LoVo (cell line): ENCODE measurements at regions not wholly inside any gene's neighbourhood (a gene's known extent, or its start where the extent isn't known, plus 50 kb on each side); places are given as distances from the start of the nearest gene placed in this dataset.

Source experiments
- DNase-seq: peaks from one replicate; pipeline ENCODE4 v3.0.0-alpha.2; 2016; ENCODE audit warnings: low spot score

DNA sequence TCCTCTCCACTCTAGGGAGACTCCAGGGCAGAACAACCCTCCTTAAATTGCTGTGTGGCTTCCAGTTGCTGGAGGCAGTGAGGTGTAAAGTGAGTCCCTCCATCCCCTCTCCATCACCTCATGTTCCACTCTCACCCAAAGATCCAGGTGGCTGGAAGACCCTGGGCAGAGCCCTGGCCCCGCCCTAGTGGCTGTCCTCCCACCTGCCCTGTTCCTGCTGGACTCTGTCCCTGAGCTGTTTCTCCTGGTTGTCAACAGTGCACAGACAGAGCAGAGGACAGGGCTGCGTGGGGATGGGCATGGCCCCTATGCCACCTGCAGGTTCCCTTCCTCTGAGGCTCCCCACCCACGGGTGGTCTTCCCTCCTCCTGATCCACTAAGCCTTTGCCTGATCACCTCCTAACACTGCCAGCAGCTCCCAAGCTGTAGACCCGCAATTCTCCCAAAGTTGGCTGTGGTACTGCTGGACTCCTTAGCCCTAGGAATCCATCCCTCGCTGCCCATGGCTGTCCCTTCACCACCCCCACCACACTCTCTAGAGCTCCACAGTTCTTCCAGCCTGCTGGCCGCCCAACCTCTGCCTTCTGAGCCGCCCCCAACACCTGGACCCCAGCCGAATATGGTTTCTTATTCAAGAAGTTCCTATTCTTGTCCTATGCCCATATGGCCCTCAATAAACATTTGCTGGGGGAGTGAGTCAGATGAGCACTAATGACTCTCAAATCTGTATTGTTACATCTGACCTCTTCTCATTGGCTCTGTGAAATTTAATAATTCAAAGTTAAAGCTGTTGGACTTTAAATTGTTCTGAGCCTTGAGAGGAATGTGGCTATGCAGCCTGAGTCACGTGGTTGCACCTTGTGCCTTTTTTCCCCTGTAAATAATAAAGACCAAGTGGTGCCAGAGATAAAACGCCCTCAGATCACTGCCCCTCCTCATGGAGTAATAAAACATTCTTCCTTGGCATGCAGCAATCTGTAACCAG lies 260.0 kb upstream of the HS6ST1 start:
- DNase-seq: no peak

DNA sequence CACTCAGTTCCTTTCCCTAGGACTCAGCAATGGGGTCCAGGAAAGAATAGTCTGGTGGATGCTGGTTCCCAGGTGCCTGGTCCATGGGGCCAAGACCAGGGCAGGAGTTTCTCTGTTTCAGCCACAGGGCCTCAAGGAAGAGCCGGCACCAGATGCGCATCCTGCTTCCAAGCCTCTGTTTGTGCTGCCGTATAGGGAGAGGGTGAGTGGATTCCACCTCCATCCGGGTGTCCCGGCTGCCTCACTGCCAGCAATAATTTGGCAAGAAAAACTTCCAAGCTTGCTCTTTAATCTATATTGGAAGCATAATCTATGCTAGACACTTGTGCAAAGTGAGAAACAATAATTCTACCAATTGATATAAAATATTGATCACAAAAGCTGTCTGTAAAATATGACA lies 261.2 kb upstream of the HS6ST1 start:
- no peak for DNase-seq

DNA sequence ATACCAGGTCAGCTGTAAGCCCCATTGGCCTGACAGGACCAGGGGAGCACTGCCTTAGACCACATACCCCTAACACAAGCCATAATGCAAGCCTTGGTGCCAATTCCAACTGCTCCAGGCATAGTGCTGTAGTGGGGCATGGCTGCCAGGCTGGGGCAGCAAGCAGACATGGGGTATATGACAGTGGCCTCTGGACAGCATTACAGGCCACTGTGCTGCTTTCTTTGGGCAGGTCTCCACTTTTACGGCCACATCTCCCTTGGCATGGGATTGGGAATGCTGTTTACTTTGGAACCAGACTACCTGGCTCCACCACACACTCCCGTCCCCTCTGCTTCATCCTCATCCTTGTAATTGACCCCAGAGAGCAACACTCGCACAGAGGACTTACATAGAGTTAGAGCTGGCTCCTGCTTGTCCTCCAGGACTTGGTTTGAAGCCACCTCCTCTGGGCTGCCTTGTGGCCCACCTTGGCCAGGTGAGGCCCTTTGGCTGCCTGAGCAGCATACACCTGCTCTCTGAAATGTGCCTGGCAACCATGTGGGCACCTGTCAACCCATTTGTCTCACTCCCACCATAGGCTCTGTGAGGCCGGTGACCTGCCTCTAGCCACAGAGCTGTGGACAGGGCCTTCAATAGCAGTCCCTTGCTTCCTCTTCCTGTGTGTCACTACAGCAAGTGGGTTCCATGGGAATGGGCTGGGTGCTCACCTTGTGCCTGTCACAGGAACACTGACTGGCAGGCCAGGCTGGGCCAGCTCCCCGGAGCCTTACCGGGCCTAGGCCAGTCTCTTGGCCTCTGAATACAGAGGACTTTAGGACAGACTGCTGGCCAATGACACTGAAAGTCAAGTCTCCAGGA lies 262.6 kb upstream of the HS6ST1 start:
- no peak for DNase-seq

DNA sequence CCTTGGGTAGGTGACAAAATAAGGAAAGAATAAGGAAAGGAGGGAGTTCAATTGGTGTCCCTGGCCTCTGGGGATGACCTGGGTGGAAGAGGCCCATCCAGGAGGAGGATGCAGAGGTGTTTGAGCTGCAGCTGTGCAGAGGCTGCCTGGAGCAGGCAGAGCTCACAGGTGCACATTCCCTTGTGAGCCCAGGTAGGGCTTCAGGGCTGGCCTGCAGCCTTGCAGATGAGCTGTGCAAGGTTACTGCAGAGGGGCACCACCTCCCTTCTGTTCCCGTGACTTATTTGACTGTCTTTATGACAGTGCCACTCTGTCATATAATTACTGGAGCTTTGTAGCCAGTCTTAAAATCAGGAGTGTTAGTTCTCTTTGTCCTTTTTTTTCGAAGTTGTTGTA lies 263.2 kb upstream of the HS6ST1 start:
- DNase-seq: no peak

DNA sequence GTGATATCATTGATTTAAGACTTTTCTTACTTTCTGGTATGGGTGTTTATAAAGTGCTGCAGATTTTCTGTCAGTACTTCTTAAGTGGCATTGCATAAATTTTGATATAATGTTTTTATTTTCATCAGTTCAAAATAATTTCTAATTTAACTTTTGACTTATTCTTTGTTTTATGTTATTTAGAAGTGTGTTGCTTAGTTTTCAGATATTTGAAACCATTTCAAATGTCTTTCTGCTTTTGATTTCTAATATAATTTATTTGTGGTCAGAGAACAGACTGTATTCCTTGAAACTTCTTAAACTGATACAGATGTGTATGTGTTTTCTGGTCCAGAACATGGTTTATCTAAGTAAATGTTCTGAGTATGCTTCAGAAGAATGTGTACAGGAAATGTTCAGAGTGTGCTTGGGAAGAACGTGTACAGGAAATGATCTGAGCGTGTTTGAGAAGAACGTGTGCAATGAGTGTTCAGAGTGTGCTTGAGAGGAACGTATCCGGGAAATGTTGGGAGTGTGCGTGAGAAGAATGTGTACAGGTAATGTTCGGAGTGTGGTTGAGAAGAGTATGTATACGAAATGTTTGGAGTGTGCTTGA lies 265.7 kb upstream of the HS6ST1 start:
- DNase-seq: no peak

DNA sequence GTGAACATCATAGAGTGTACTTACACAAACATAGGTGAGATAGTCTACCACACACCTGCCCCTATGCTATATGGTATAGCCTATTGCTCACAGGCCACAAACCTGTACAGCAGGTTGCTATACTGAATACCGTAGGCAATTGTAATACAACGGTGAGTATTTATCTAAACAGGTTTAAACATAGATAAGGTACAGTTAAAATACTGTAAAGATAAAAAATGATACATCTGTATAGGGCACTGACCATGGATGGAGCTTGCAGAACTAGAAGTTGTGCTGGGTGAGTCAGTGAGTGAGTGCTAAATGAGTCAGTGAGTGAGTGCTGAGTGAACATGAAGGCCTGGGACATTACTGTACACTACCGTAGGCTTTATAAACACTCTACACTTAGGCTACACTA lies 267.0 kb upstream of the HS6ST1 start:
- DNase-seq: no peak

DNA sequence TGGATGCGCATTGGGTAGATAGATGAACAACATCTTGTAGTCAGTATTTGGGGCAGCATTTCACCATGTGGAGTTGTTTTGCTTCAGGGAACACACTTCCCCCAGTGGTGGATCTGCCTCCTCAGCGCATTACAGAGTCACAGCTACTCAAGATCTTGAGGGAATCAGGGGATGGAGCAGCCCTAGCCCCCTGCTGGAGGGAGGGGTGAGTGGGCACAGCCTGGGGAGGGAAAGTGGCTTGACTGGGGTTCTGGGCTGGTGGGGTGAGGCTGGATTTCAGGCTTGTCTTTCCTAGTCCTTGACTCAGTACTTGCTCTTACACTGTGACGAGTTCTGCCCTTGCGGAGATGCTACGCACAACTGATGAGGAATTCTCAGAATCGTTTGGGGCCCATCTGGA lies 271.0 kb upstream of the HS6ST1 start:
- DNase-seq: no peak

DNA sequence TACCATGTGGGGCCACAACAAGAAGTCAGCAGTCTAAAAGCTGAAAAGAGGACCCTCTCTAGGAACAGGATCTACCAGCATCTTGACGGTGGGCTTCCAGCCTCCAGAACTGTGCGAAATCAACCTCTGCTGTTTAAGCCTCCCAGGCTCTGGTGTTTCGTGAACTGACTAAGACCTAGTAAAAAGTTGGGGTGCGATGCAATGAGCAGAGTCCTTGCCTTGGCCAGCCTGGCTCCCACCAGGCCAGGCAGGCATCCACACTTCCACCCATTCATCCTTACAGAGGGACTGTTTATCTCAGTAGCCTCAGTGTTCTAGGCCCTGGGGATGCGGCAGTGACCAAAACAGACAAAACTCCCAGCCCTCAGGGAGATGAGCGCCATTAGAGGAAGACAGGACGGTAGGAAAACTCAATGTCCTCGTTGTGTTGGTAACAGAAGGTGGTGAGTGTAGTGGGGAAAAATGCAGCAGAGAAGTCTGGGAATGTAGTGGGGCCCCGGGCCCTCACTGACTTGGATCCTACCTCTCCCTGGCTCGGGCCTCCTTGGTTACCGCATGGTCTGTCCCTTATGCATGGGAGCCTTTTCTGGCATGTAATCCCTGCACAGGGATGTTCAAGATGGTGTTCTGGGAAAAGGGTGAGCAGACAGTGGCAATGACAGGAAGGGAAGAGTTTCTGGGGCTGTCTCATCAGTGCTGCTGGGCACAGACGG lies 271.8 kb upstream of the HS6ST1 start:
- no peak for DNase-seq

DNA sequence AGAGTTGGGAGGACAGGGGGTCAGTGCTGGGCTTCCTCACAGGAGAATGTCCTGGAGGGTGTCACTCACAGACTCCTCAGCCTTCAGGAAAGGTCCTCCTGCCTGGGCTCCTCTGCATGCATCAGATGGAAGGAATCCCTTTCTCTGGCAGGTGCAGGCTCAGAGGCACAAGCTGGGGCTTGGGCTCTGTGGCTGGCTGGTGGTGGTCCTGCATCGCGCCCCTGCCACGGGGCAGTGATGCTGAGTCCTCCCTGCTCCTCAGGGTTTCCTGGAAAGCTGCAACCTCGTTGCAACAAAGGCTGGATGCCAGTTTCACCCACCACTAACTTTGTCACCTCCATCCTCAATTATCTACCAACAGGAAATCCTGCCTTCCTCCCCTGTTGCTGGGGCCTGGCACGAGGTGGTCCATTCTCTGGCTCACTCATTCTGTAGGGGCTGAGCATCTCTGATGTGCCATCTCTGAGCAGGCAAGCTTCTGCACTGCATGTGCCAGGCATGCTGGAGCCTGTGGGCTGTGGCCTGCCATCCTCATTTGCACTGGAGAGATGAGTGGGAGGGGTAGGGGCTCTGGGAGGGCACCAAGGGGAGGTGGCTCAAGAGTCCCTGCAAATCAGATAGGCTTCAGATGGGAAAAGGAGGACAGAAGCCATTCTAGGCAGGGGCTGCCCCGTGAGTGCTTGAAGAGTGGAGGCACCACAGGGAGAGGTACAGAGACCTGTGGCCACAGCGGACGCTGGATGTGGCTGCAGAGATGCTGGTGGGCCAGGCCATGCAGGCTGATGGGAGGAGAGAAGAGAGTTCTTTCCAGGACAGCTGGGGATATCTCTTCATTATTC lies 272.6 kb upstream of the HS6ST1 start:
- no peak for DNase-seq

DNA sequence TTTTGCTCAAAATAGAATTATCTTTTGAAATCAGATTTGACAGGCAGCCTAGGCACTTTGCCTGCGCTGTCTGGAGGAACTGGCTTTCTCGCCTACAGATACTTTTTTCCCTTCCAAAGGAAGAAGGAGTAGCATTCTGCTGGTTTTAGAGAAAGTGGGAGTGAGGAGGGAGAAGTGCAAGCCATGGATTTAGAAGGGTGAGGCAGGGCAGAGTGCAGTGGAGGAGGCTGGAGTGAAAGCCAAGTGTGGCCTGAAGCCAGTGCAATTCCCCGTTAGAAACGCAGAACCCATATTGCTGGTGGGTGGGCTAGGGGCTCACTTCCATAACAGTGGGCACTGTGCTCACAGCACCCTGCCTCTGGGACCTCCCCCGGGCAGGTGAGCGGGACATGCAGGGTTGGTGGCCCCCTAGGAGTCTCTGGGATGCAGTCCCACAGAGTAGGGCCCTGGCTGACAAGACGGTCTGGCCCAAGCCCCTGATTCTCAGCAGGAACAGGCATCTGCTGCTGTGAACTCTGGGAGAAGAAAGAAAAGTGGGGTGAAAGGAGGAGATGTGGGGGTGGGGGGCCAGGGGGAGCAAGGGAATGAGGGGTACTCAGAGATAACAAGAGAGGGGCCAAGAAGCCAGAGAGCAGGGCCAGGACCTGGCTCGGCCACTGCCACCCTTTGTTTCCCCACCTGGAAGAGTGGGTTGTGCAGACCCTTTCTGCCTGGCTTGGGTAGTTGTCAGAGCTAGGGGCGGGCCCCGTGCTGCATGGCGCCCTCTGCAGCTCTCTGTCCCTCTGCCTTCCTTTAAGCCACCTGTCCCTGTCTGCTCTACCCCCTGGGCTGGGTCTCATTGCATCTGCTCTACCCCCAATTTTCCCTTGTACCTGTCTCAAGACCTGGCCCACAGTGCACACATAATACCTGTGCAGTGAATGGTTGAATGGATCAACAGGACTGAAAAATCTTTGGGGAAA lies 273.5 kb upstream of the HS6ST1 start:
- DNase-seq: no peak

DNA sequence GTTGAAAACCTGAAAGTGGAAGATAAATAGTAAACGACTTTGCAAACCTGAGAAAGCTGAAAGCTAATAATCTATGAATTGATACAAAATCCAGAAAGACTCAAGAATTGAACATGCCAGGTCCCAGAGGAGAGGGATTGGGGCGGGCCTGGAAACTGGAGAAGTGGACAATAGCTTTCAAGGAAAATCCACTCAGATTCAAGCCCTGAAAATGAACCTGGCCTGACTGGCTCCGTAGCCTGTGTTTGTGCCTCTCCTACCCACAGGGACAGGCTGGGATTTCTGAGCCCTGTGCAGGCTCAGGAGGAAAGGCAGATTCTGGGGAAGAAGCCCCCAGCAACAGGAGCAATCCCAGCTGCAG lies 274.8 kb upstream of the HS6ST1 start:
- no peak for DNase-seq

DNA sequence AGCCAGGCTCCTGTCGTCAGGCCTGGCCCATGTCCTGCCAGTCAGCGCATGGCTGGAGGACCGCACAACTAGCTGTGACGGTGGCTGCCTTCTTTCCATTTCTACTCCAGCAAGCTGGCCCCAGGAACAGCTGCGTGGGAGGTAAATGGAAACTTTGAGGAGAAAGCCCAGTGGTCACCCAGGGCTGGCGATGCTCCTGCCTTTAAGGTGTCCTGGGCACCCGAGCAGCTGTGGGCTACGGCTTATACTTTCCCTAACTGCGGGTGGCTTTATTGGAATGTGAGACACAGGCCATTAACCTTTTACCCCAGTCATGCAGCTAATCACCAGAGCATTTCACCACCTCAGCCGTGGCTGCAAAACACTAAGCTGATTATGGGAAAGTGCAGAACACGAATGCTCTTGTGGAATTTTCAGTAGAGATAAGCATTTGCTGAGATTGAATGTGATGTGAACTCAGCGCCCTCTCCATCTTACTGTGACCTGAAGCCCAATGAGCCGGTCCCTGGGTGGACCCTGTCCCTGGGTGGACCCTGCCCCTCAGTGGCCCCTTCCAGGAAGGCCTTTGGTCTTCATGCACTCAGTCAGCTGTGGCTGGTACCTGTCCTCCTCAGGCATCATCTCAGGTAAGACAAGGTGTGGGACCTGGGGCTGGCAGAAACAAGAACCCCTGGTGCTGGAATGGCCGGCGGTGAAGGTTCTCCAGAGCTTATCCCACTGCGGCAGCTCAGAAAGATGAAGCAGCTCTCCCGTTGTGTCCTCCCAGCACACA lies 275.4 kb upstream of the HS6ST1 start:
- no peak for DNase-seq

DNA sequence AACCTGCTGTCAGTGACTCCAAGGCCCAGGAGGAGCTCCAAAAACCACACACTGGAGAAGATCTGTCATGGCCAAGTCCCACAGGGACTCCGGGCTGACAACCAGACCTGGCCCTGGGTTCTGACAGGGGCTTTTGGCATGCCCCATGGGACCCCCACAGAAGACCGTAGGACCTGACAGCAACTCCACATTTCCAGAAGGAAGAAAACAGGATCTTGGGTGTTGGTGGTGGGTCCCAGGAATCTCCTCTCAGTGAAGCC lies 275.9 kb upstream of the HS6ST1 start:
- no peak for DNase-seq

DNA sequence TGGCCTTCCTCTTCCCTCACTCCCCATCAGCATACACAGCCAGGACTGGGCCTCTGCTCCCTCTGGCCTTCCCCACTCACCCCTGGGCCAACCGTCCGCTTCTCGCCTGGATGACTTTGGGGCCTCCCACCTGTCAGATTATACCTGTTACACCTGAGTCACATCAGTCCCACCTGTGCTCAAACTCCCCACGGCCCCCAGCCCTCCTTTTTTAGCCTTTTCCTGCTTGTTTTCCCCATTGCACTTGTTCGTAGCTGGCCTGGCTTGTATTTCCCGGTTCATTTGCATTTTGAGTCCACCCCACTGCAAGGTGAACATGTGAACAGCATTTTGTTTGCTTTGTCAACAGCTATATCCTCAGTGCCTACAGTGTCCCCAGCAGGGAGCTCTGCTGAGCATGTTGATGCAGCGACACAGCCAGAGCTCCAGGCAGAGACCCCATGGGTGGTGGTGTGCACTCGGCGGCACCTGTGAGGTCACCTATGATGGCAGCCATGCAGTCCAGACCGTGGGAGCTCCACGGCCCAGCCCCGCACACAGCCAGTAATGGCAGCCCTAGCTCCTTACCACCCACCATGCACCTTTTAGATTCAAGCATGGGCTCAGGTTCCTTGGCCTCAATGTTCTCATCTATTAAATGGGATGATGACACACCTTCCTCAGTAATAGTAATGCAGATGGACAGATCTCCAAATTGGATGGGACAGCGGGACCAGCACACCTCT lies 276.4 kb upstream of the HS6ST1 start:
- no peak for DNase-seq

DNA sequence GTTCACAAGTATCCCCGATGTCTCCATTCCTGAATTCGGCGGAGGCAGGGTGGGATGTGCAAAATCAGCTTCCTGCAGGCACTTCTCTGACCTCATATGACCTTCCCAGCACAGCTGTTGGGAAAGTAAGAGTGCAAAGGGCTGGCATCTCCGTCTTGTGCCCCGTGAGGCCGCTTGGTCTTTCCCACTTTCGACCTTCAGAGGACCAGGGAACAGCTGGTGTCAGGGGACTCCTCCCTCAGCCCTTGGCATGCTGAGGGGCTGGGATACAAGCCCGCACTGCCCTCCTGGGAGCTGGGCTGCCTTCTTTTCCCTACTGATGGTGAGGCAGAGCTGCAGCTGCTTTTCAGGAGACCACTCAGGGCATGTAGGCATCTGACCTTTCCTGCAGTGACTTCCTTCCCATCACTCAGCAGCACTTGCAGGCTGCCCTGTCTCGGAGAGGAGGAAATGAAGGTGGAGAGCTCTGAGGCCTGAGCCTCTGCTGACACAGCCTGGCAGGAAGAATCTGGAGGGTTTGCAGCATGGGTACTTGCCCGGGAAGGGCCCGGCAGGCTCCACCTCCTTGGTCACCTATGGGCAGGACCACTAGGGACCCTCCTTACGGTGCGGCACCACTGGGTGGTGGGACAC lies 277.2 kb upstream of the HS6ST1 start:
- no peak for DNase-seq

DNA sequence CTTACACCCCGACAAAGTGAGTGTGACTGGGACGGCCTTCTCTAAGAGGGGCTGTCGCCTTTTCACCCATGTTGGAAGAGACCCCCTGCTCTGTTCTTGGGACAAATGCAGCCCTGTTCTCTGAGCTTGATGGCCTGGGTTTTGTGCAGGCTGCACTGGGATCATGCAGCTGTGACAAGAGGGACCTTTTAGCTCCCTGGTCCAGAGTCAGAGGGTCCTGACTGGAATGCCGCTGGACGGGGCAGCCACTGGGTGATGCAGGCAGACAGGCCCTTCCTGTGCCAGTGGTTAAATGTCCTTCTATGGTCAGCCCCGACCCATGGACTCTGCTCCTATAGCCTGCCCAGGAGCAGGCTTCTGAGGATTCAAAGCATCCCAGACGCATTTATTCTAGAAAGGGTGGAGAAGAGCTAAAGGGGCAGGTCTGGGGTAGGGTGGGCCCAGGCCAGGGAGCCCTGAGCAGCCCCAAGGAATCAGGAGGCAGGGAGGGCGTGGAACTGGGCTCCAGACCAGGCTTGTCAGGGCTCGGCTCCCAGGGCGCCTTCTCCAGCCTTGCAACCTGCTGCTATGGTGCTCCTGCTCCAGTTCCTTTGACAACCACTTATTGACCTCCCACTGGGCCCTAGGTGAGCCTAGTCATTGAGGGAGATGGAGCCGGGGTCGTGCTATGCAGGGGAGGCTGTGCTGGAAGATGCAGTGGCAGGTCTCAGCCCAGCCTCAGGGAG lies 277.9 kb upstream of the HS6ST1 start:
- no peak for DNase-seq

DNA sequence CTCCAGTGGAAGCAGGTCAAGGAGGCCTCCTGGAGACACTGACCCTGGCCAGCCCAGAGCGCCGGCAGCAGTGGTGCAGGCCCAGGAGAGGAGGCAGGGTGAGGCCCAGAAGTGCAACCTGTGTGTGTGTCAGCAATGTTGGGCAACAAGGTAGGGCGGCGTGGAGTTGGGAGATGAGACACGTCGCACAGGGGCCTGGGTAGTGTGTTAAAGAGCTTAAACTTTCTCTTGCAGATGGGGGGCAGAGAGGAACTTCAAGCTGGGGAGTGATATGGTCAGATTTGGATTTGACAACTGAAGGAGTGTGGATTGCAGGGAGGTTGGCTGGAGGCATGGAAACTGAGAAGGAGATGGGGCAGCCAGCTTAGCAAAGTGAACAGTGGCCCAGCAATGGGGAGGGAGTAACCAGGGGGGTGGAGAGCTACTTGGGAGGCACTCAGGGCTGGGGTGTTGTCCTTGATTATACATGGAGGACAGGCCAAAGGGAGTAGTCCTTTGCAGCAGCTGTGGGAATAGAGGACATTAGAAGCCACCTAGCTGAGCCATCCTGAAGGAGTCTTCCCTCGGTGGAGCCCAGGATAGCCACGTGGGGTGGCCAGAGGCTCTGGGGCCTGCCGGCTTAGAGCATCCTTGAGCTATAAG lies 278.6 kb upstream of the HS6ST1 start:
- DNase-seq: no peak
